Activated naive CD4-positive, alpha-beta T cell treated with anti-CD3 and anti-CD28 coated beads, Interleukin-2, amount 10 ng/mL, durations not matched to agents 7 days and 5 days (primary cell): ENCODE measurements at regions not wholly inside any gene's neighbourhood (a gene's known extent, or its start where the extent isn't known, plus 50 kb on each side); places are given as distances from the start of the nearest gene placed in this dataset.
"Not testable (repeated sequence)": the region's sequence is repeated elsewhere in the genome, so short reads cannot be mapped to it uniquely, and the experiment has no call there.

Source experiments
- CTCF ChIA-PET: fragments of 350-600 bp; sonication (Branson Sonifier 250); formaldehyde crosslinking; loops from one replicate; lab custom pipeline; 2021; ENCODE audit warnings: antibody characterized with exemption; lab: Charles Lee
- DNase-seq: peaks from one replicate; pipeline ENCODE4 v3.0.0-alpha.2; 2020
- H3K27ac Mint-ChIP-seq: one replicate; pipeline ENCODE4 v1.8.0; 2021; ENCODE audit warnings: mild to moderate bottlenecking, moderate library complexity, mixed read lengths
- H3K27me3 Mint-ChIP-seq: one replicate; pipeline ENCODE4 v1.8.0; 2021; ENCODE audit warnings: mild to moderate bottlenecking, mixed read lengths
- H3K36me3 Mint-ChIP-seq: one replicate; pipeline ENCODE4 v1.8.0; 2021; ENCODE audit warnings: mixed read lengths
- H3K4me1 Mint-ChIP-seq: one replicate; pipeline ENCODE4 v1.8.0; 2021; ENCODE audit warnings: mixed read lengths
- H3K4me3 Mint-ChIP-seq: one replicate; pipeline ENCODE4 v1.8.0; 2021; ENCODE audit warnings: mild to moderate bottlenecking, moderate library complexity, mixed read lengths
- H3K9me3 Mint-ChIP-seq: one replicate; pipeline ENCODE4 v1.8.0; 2021; ENCODE audit warnings: mixed read lengths

DNA sequence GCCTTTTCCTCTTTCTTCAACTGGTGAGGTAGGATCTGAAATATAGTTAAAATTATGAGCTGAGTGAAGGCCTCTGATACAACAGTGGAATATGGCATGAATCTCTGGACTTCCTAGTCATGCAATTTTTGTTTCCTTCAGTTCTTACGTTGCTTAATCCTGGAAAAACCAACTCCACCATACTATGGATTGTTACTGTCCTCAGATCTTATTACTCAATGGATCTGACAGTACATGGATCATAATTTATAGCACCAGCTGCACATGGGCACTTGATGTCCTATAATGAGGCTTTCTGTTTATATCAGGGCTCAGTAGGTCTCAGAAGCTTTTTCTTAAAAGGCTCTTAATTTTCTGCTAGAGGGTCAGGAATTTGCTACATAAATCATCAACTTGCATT, 1341.0 kb upstream of the EYS start:
- H3K4me3 Mint-ChIP-seq = no peak overlapping the region
- no peaks in the 10 kb centered on the region for H3K36me3 Mint-ChIP-seq
- no peaks in the 10 kb centered on the region for H3K27me3 Mint-ChIP-seq
- CTCF ChIA-PET = no interaction called here
- no peaks in the 10 kb centered on the region for H3K4me1 Mint-ChIP-seq
- no peak overlapping the region for H3K27ac Mint-ChIP-seq
- peaks cover 3% of the 10 kb centered on the region for H3K9me3 Mint-ChIP-seq
- DNase-seq = no peak

DNA sequence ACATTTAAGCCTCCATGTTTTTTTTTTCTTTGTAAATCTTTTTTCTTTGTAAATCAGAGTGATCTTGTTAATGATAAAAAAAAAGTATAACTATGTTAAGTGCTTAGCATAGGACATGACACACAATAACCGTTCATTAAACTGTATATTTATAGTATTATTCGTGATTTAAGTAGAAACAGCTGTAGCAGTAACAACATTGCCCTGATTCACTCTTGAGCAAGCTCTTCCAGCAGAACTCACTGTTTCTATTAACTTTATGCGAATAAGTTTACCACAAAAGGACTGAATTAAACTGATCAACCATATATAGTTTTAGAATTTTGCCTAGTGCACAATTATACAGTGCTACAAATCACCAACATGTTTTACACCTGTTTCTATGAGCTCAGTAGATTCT, 1338.0 kb upstream of the EYS start:
- Mint-ChIP-seq H3K9me3 (peaks cover 3% of the 10 kb centered on the region), H3K27ac (no peak overlapping the region), H3K27me3 (no peaks in the 10 kb centered on the region), H3K36me3 (no peaks in the 10 kb centered on the region), H3K4me3 (no peak overlapping the region), H3K4me1 (no peaks in the 10 kb centered on the region)
- no peak for DNase-seq
- CTCF ChIA-PET = no interaction called here

DNA sequence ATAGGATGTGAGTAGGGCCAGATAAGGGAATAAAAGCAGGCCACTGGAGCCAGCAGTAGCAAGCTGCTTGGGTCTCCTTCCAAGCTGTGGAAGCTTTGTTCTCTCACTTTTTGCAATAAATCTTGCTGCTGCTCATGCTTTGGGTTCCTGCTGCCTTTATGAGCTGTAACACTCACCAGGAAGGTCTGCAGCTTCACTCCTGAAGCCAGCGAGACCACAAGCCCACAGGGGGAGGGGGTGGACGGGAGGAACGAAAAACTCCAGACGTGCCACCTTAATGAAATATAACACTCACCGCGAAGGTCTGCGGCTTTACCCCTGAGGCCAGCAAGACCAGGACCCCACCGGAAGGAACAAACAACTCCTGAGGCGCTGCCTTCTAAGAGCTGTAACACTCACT, 1324.4 kb upstream of the EYS start:
- Mint-ChIP-seq H3K27me3 (no peaks in the 10 kb centered on the region), H3K27ac (no peak overlapping the region), H3K4me1 (no peaks in the 10 kb centered on the region), H3K4me3 (no peak overlapping the region), H3K36me3 (no peaks in the 10 kb centered on the region), H3K9me3 (peaks cover 7% of the 10 kb centered on the region)
- CTCF ChIA-PET = no interaction called here
- no peak for DNase-seq

DNA sequence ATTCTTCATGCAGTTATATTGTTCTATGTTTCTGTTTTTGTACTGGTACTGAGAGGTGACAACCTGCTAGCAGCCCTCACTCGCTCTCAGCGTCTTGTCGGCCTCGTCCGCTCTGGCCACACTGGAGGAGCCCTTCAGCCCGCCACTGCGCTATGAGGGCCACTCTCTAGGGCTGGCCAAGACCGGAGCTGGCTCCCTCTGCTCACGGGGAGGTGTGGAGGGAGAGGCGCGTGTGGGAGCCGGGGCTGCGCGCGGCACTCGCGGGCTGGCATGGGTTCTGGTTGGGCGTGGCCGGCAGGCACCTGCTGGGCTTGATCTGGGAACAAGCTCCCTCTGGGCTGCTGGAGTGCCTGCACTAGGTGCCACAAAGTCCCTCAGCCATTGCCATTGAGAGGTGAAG, 1323.8 kb upstream of the EYS start:
- Mint-ChIP-seq H3K4me1 (no peaks in the 10 kb centered on the region), H3K36me3 (no peaks in the 10 kb centered on the region), H3K9me3 (peaks cover 7% of the 10 kb centered on the region), H3K27ac (no peak overlapping the region), H3K27me3 (no peaks in the 10 kb centered on the region), H3K4me3 (no peak overlapping the region)
- no peak for DNase-seq
- CTCF ChIA-PET = no interaction called here

DNA sequence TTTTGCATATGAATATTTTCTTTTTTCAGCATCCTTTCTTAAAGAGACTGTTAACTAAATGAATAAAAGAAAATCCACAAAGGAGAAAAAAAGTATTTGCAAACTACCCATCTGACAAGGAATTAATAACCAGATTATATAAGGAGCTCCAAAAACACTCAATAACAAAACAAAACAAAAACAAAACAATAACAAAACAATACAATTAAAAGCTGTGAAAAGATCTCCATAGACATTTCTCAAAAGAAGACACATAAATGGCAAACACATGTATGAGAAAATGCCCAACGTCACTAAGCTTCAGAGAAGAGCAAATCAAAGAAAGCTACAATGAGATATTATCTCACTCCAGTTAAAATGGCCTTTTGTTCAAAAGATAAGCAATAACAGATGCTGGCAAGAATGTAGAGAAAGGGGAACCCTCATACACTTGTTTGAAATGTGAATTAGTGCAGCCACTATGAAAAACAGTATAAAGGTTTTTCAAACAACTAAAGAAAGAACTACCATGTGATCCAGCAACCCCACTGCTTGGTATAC, 1310.0 kb upstream of the EYS start:
- Mint-ChIP-seq H3K9me3 (peaks cover 5% of the 10 kb centered on the region), H3K27ac (no peak overlapping the region), H3K36me3 (no peaks in the 10 kb centered on the region), H3K4me3 (no peak overlapping the region), H3K4me1 (no peaks in the 10 kb centered on the region), H3K27me3 (no peaks in the 10 kb centered on the region)
- CTCF ChIA-PET = no interaction called here
- DNase-seq = no peak

DNA sequence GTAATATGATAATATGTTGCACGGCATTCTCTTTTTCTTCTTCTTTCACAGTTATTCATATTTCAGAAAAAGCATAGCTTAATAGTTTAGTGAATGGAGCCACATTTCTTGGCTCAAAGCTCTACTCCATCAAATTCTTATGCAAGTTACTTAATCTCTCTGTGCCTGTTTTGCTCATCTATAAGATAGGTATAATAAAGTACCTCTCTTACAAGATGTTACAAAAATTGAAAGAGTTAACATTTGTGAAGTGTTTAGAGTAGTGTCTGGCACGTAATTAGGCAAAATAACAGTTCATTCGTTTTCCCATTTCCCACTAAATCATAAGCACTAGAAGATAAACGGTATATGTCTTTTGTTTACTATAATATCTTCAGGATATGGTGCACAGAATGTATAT, 1304.4 kb upstream of the EYS start:
- Mint-ChIP-seq H3K9me3 (peaks cover 8% of the 10 kb centered on the region), H3K36me3 (no peaks in the 10 kb centered on the region), H3K27me3 (no peaks in the 10 kb centered on the region), H3K4me1 (no peaks in the 10 kb centered on the region), H3K27ac (no peak overlapping the region), H3K4me3 (no peak overlapping the region)
- no peak for DNase-seq
- CTCF ChIA-PET = no interaction called here

DNA sequence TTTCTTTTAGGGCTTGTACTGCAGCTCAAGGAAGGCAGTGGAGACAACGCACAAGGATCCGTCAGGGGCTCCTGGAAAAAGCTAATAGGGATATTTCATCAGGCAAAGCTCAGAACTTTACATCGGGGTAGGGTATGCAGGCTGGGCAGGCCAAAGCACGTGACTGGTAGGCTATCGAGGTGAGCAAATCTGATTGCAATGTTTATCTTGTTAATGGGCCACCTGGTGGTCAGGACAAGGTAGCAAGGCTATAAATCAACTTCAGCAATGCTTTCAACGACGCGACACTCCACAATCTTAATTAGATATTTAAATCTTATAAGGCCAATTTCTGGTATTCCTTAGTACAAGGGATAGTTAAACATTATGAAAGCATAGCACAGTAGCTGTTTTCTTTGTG, 1302.8 kb upstream of the EYS start:
- CTCF ChIA-PET = no interaction called here

DNA sequence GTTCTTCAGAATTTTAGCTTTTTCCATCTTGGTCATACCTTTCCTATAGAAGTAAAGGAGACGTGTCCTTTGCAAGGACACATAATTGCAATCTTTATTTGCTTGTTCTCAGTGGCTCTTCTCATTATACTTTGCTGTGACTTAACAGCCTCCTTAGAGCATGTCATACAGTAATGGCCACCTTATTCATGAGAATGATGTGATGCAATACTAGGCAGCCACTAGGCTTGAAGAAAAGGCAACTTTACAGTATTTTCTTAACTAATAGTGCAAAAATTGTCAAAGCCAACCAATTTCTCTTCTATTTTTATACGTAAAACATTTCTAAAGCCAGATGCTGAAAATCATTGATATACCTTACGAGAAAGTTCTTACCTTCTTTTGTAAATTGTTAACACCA, 1296.8 kb upstream of the EYS start:
- peaks cover 3% of the 10 kb centered on the region for H3K9me3 Mint-ChIP-seq
- no peaks in the 10 kb centered on the region for H3K36me3 Mint-ChIP-seq
- no peak overlapping the region for H3K27ac Mint-ChIP-seq
- no peaks in the 10 kb centered on the region for H3K27me3 Mint-ChIP-seq
- DNase-seq = no peak
- no peak overlapping the region for H3K4me3 Mint-ChIP-seq
- H3K4me1 Mint-ChIP-seq = no peaks in the 10 kb centered on the region
- CTCF ChIA-PET = no interaction called here

More for the DNA sequence above, 1302.8 kb upstream of the EYS start:
- Mint-ChIP-seq H3K36me3 (no peaks in the 10 kb centered on the region), H3K4me1 (no peaks in the 10 kb centered on the region), H3K27ac (no peak overlapping the region), H3K4me3 (no peak overlapping the region), H3K27me3 (no peaks in the 10 kb centered on the region), H3K9me3 (peaks cover 4% of the 10 kb centered on the region)
- DNase-seq = no peak

DNA sequence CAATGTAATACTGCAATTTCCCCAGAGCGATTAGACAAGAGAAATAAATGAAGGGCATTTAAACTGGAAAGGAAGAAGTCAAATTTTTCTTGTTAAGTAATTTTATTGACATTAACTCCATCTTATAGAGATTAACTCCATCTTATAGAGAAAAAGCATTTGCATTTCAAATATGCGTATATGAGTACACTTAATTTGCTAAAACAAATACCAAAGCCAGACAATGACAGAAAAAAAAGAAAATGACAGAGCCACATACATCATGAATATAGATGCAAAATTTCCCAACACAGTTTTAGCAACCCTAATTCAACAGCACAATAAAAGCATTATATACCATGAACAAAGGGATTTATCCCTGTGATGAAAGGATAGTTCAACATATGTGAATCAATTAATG, 1293.1 kb upstream of the EYS start:
- H3K9me3 Mint-ChIP-seq = peaks cover 8% of the 10 kb centered on the region
- no peaks in the 10 kb centered on the region for H3K27me3 Mint-ChIP-seq
- no peak for DNase-seq
- H3K4me3 Mint-ChIP-seq = no peak overlapping the region
- H3K27ac Mint-ChIP-seq = no peak overlapping the region
- CTCF ChIA-PET = no interaction called here
- no peaks in the 10 kb centered on the region for H3K36me3 Mint-ChIP-seq
- H3K4me1 Mint-ChIP-seq = no peaks in the 10 kb centered on the region

DNA sequence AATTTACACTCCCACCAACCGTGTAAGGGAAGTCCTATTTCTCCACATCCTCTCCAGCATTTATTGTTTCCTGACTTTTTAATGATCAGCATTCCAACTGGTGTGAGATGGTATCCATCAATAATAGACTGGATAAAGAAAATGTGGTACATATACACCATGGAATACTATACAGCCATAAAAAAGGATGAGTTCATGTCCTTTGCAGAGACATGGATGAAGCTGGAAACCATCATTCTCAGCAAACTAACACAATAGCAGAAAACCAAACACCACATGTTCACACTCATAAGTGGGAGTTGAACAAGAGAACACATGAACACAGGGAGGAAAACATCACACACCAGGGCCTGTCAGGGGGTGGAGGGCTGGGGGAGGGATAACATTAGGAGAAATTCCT, 1290.6 kb upstream of the EYS start:
- H3K27ac Mint-ChIP-seq, DNase-seq, H3K4me1 Mint-ChIP-seq, H3K27me3 Mint-ChIP-seq, H3K4me3 Mint-ChIP-seq, H3K36me3 Mint-ChIP-seq, CTCF ChIA-PET: not testable (repeated sequence)
- H3K9me3 Mint-ChIP-seq = peaks cover 13% of the 10 kb centered on the region

DNA sequence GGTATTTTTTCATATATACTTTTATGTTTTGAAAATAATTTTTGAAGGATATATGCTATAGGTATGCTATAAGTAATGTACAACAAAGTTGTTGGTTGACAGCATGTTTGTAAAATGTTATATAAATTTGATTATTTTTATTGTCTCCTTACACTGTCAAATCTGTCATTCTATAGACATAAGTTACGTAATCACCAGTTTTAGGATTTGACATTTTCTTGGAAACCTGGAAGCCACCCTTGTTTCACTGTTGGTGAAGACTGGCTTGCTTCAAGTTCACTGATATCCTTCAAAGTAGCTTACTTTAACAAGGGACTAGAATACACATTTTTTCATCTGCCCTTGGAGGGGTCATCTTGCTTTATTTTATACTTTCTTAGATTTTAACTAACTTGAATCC, 1288.6 kb upstream of the EYS start:
- Mint-ChIP-seq H3K27me3 (no peaks in the 10 kb centered on the region), H3K4me1 (no peaks in the 10 kb centered on the region), H3K36me3 (no peaks in the 10 kb centered on the region), H3K4me3 (no peak overlapping the region), H3K27ac (no peak overlapping the region), H3K9me3 (peaks cover 21% of the 10 kb centered on the region)
- no peak for DNase-seq
- CTCF ChIA-PET = no interaction called here

DNA sequence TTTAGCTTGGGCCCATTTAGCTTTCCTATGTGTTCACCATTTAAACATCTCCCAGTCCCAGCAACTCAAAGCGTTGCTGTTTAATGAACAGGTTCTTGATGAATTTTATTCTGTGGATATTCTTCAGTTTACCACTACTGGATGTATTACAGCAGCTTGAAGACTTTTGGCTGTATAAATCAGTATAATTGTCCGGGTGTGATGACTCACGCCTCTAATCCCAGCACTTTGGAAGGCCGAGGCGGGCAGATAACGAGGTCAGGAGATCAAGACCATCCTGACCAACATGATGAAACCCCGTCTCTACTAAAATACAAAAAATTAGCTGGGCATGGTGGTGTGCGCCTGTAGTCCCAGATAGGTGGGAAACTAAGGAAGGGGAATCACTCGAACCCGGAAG, 1286.7 kb upstream of the EYS start:
- H3K27ac Mint-ChIP-seq, CTCF ChIA-PET, H3K4me3 Mint-ChIP-seq, H3K27me3 Mint-ChIP-seq, H3K4me1 Mint-ChIP-seq, DNase-seq, H3K36me3 Mint-ChIP-seq: not testable (repeated sequence)
- peaks cover 23% of the 10 kb centered on the region for H3K9me3 Mint-ChIP-seq

DNA sequence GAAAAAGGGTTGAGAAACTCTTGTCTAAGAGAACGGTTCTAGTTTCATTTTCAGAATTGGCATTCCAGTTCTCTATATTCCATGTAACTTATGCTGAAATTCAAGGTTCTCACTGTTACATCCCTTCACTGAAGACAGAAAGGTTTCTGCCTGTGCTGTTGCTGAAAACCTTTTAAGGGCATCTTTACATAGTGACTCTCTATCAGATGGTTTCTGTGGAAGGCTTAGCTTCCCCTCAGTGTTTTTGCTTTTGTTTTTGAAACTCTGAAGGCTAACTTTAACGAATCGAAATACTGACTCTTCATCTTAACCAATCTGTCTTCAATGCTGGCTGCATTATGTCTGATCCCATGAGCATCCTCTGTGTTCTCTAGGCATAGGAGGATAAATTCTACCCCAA, 1286.2 kb upstream of the EYS start:
- DNase-seq = no peak
- Mint-ChIP-seq H3K27ac (no peak overlapping the region), H3K27me3 (no peaks in the 10 kb centered on the region), H3K4me1 (no peaks in the 10 kb centered on the region), H3K36me3 (no peaks in the 10 kb centered on the region), H3K9me3 (peaks cover 22% of the 10 kb centered on the region), H3K4me3 (no peak overlapping the region)
- CTCF ChIA-PET = no interaction called here

DNA sequence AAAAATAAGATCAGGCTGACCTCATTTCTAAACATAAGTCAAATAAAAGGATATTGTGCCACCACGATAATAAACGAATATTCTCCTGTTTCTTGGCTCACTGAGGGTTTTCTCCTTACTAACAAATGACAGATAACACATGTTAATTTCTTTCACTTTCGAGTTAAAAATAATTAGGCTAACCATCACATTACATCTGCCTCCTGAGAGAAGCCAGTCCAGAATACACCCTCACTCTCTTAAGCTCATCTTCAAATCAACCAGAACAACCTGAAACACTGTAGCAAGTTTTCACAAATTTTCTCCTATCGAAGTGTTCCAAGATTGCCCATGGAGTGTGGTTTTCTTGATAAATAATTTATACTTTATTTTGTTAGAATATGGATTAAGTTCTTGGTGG, 1285.6 kb upstream of the EYS start:
- Mint-ChIP-seq H3K27ac (no peak overlapping the region), H3K36me3 (no peaks in the 10 kb centered on the region), H3K9me3 (peaks cover 22% of the 10 kb centered on the region), H3K27me3 (no peaks in the 10 kb centered on the region), H3K4me3 (no peak overlapping the region), H3K4me1 (no peaks in the 10 kb centered on the region)
- no peak for DNase-seq
- CTCF ChIA-PET = no interaction called here

DNA sequence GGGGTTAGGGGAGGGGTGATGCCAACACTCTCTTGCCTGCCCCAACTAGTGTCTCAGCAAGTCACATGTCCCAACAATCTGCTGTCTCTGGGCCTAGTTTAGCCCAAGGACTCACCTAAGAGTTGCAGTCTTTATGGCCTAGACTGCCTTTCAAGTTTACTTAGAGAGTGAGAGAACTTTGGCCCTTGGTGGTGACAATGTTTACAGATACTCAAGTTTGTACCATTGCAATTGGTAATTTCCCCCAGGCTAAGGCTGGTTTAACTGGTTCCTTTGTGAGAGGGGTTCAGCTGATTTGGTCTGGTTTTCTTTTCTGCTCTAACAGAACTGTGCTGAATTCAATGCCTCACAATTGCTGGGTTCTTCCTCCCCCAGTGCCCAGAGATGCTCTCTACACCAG, 1279.9 kb upstream of the EYS start:
- CTCF ChIA-PET = no interaction called here
- Mint-ChIP-seq H3K27ac (no peak overlapping the region), H3K9me3 (peaks cover 19% of the 10 kb centered on the region), H3K4me1 (no peaks in the 10 kb centered on the region), H3K27me3 (no peaks in the 10 kb centered on the region), H3K4me3 (no peak overlapping the region), H3K36me3 (no peaks in the 10 kb centered on the region)
- DNase-seq = no peak

DNA sequence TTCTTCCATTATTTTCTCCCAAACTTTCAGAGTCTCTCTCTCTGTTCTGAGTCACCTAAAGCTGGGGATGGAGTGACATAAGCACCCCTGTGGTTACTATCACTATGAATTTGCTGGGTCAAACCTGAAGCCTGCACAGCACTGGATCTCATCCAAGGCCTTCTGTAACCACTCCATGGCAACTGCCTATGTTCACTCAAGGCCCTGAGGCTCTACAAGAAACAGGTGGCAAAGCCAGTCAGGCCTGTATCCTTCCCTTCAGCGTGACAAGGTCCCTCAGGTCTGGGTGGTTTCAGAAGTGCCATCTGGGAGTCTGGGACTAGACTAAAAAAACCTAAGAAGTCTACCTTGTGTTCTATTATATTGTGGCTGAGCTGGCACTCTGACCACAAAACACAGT, 1278.8 kb upstream of the EYS start:
- no peak for DNase-seq
- peaks cover 15% of the 10 kb centered on the region for H3K9me3 Mint-ChIP-seq
- no peak overlapping the region for H3K4me3 Mint-ChIP-seq
- no peaks in the 10 kb centered on the region for H3K4me1 Mint-ChIP-seq
- H3K27me3 Mint-ChIP-seq = no peaks in the 10 kb centered on the region
- CTCF ChIA-PET = no interaction called here
- H3K27ac Mint-ChIP-seq = no peak overlapping the region
- H3K36me3 Mint-ChIP-seq = no peaks in the 10 kb centered on the region
